ENCODE measurements at regions not wholly inside any gene's neighbourhood (a gene's known extent, or its start where the extent isn't known, plus 50 kb on each side); places are given as distances from the start of the nearest gene placed in this dataset.

DNA sequence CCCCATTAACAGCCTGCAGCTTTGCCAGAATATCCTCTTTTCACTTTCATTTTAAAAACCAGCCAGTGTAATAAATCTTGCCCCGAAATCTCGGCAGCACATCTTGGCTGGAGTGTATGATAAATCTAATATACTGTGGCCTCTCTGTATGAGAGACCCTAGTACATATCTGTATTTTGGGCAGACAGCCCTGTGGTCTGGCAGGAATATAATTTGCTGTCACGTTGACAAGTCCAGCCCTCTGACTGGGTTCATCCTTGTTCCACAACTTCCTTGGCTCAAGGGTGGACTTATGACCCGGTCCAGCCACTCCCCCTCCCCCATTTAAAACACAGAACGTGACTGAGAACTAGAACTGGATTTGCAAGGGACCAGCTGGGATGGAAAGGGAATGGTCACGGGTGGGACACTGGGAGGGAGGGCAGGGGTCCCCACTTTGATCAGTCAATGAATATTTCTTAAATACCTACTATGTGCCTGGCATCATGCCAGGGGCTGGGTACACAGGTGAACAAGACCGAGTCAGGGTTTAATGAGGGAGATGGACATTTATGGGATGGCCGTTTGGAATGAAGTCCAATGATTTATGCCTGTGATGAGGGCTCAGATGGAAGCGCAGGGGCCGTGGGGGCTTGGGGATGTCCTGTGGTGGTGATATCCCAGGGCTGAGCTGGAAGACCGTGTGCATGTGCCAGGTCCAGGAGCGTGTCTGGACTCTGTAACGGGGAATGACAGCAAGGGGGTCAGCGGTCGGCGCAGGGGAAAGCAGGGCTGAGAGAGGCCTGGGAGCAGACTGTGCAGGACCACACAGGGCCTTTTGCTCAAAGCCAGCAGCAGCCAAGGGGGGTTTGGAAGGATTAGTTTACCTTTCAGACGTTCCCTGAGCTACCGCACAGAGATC is 190.5 kb downstream of the PHETA1 start:
- no peak for DNase-seq (ENCODE audit: extremely low spot score, unreplicated experiment)
- Mint-ChIP-seq H3K9me3 (ENCODE audit: unreplicated experiment) (no peaks in the 10 kb centered on the region), H3K4me1 (ENCODE audit: unreplicated experiment) (no peaks in the 10 kb centered on the region), H3K27ac (ENCODE audit: unreplicated experiment) (no peak overlapping the region), H3K36me3 (ENCODE audit: unreplicated experiment) (no peaks in the 10 kb centered on the region), H3K4me3 (ENCODE audit: unreplicated experiment) (no peak overlapping the region), H3K27me3 (ENCODE audit: unreplicated experiment) (peaks cover 11% of the 10 kb centered on the region)
- TF ChIP-seq, protein P1, sequence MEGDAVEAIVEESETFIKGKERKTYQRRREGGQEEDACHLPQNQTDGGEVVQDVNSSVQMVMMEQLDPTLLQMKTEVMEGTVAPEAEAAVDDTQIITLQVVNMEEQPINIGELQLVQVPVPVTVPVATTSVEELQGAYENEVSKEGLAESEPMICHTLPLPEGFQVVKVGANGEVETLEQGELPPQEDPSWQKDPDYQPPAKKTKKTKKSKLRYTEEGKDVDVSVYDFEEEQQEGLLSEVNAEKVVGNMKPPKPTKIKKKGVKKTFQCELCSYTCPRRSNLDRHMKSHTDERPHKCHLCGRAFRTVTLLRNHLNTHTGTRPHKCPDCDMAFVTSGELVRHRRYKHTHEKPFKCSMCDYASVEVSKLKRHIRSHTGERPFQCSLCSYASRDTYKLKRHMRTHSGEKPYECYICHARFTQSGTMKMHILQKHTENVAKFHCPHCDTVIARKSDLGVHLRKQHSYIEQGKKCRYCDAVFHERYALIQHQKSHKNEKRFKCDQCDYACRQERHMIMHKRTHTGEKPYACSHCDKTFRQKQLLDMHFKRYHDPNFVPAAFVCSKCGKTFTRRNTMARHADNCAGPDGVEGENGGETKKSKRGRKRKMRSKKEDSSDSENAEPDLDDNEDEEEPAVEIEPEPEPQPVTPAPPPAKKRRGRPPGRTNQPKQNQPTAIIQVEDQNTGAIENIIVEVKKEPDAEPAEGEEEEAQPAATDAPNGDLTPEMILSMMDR (IDR thresholded peaks at IDR 0.05), result no peak

GRCh38 chr12:111175396-111176094 is 193.3 kb downstream of the PHETA1 start:
- Mint-ChIP-seq H3K27me3 (ENCODE audit: unreplicated experiment) (peaks cover 11% of the 10 kb centered on the region), H3K9me3 (ENCODE audit: unreplicated experiment) (no peaks in the 10 kb centered on the region)
- DNase-seq (ENCODE audit: extremely low spot score, unreplicated experiment), result no peak

DNA sequence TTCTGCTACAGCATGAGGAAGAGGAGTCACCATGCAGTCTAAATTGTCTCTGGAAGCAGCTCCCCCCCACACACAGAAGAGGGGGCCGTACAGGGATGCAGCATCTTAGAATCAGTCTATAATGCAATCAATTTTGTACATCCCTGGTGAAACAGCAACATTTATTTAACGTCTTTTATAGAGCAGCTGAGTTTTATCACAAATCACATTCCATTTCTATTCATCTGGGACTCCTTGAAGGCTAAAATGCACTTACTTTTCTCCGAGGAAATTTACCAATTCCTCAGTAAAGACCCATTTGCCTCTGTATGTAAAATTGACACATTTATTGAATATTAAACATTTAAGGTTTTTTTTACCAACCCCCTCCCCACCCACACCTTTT is 193.9 kb downstream of the PHETA1 start:
- H3K4me3 Mint-ChIP-seq (ENCODE audit: unreplicated experiment), result no peak overlapping the region
- no peaks in the 10 kb centered on the region for H3K36me3 Mint-ChIP-seq (ENCODE audit: unreplicated experiment)
- TF ChIP-seq, protein P1 (IDR thresholded peaks at IDR 0.05), result no peak
- H3K9me3 Mint-ChIP-seq (ENCODE audit: unreplicated experiment), result no peaks in the 10 kb centered on the region
- H3K27ac Mint-ChIP-seq (ENCODE audit: unreplicated experiment), result no peak overlapping the region
- no peak for DNase-seq (ENCODE audit: extremely low spot score, unreplicated experiment)
- H3K27me3 Mint-ChIP-seq (ENCODE audit: unreplicated experiment), result peaks cover 7% of the 10 kb centered on the region
- no peaks in the 10 kb centered on the region for H3K4me1 Mint-ChIP-seq (ENCODE audit: unreplicated experiment)

More at GRCh38 chr12:111175396-111176094, 193.3 kb downstream of the PHETA1 start:
- Mint-ChIP-seq H3K36me3 (ENCODE audit: unreplicated experiment) (no peaks in the 10 kb centered on the region), H3K4me1 (ENCODE audit: unreplicated experiment) (no peaks in the 10 kb centered on the region), H3K27ac (ENCODE audit: unreplicated experiment) (no peak overlapping the region), H3K4me3 (ENCODE audit: unreplicated experiment) (no peak overlapping the region)
- TF ChIP-seq, protein P1 (IDR thresholded peaks at IDR 0.05), result no peak

- H3K27me3 Mint-ChIP-seq (ENCODE audit: unreplicated experiment), result peaks cover 7% of the 10 kb centered on the region
Measured at GRCh38 chr12:111174251-111174960, 194.5 kb downstream of the PHETA1 start.

More at GRCh38 chr12:111174251-111174960, 194.5 kb downstream of the PHETA1 start:
- Mint-ChIP-seq H3K36me3 (ENCODE audit: unreplicated experiment) (no peaks in the 10 kb centered on the region), H3K9me3 (ENCODE audit: unreplicated experiment) (no peaks in the 10 kb centered on the region), H3K27ac (ENCODE audit: unreplicated experiment) (no peak overlapping the region), H3K4me1 (ENCODE audit: unreplicated experiment) (no peaks in the 10 kb centered on the region), H3K4me3 (ENCODE audit: unreplicated experiment) (no peak overlapping the region)
- TF ChIP-seq, protein P1 (IDR thresholded peaks at IDR 0.05), result no peak
- DNase-seq (ENCODE audit: extremely low spot score, unreplicated experiment), result no peak

Data from osteocyte (in vitro differentiated cells).